Stimulated activated CD4-positive, alpha-beta T cell treated with anti-CD3 and anti-CD28 coated beads, Interleukin-1b, Interleukin-23, amount 100 ng/mL, for 24 hours (primary cell): ENCODE measurements at regions not wholly inside any gene's neighbourhood (a gene's known extent, or its start where the extent isn't known, plus 50 kb on each side); places are given as distances from the start of the nearest gene placed in this dataset.

Experiments used
- DNase-seq, 4 experiments: peaks; one replicate each; pipeline ENCODE4 v3.0.0-alpha.2; 2020; ENCODE audit warnings: low read depth in 4 of 4, low spot score in 1 of 4

DNA sequence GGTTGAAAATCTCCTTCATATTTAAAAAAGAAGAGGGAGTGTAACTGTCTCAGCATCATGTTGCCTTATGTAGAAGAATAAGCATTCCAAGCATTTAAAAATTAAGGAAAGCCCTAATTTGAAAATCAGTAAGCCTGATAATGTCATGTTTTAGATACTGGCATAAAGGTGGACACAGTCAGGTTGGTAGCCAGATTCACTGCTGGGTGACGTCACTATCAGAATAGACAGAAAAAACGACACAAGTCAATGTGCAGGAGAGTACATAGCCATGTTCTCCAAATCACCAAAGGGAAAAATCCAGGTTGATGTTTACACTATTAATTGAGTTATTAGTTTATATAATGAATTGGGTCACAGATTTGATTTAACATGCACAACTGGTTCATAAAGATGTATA is 50.8 kb upstream of the POU3F2 start:
- DNase-seq: no peak
